ENCODE measurements at regions not wholly inside any gene's neighbourhood (a gene's known extent, or its start where the extent isn't known, plus 50 kb on each side); places are given as distances from the start of the nearest gene placed in this dataset.

- Histone ChIP-seq H3K4me1 (ENCODE audit: control insufficient read depth in 2 of 2, insufficient read depth in 1 of 2, low read depth in 1 of 2, low read length in 2 of 2) (no peaks in the 10 kb centered on the region), H3K4me2 (ENCODE audit: insufficient read depth, low read length, poor library complexity, severe bottlenecking) (no peak overlapping the region)
- DNase-seq (ENCODE audit: low spot score) = no peak
Observed at GRCh38 chr2:53051157-53051556, 716.4 kb upstream of the CHAC2 start.

GRCh38 chr2:53040536-53041229, 726.9 kb upstream of the CHAC2 start:
- Histone ChIP-seq H4K91ac (ENCODE audit: low read depth, low read length, poor library complexity) (no peak overlapping the region), H2BK120ac (ENCODE audit: low read depth, low read length) (no peak overlapping the region), H3K4me2 (ENCODE audit: insufficient read depth, low read length, poor library complexity, severe bottlenecking) (no peak overlapping the region), H3K27ac (replicated peaks; ENCODE audit: low read length) (no peak overlapping the region), H3K4me3 (ENCODE audit: low read length in 2 of 2) (no peak overlapping the region), H2AK5ac (ENCODE audit: low read depth, low read length) (no peak overlapping the region), H3K9me3 (replicated peaks in 1 of 2; ENCODE audit: control insufficient read depth in 2 of 2, insufficient read depth in 1 of 2, low read depth in 1 of 2, low read length in 2 of 2) (no peaks in the 10 kb centered on the region), H3K4me1 (ENCODE audit: control insufficient read depth in 2 of 2, insufficient read depth in 1 of 2, low read depth in 1 of 2, low read length in 2 of 2) (no peaks in the 10 kb centered on the region), H4K8ac (ENCODE audit: low read depth, low read length) (no peak overlapping the region), H3K27me3 (ENCODE audit: control insufficient read depth in 3 of 3, insufficient read depth in 3 of 3, low read depth in 1 of 3, low read length in 3 of 3) (no peaks in the 10 kb centered on the region), H2BK5ac (ENCODE audit: low read length) (no peak overlapping the region), H3K18ac (ENCODE audit: low read length) (no peak overlapping the region), H3K4ac (ENCODE audit: low read length) (no peak overlapping the region), H3K36me3 (replicated peaks in 1 of 2; ENCODE audit: control insufficient read depth in 2 of 2, insufficient read depth in 2 of 2, low read length in 2 of 2) (no peaks in the 10 kb centered on the region), H2BK15ac (ENCODE audit: low read length) (no peak overlapping the region), H3K14ac (ENCODE audit: low read length) (no peak overlapping the region), H3K9ac (ENCODE audit: low read depth, low read length, poor library complexity) (no peak overlapping the region), H3K23ac (ENCODE audit: low read depth, low read length, poor library complexity) (no peak overlapping the region), H2AFZ (ENCODE audit: low read length) (no peak overlapping the region), H3K79me1 (ENCODE audit: low read depth, low read length) (no peaks in the 10 kb centered on the region), H2BK12ac (ENCODE audit: low read length) (no peak overlapping the region)
- DNase-seq (ENCODE audit: low spot score) = no peak
- WGBS, 2 donors (ENCODE audit: extremely low coverage in 2 of 2, insufficient read length in 2 of 2, insufficient replicate concordance in 1 of 2) = no CpG with 5 or more reads among the region's 4 CpGs

More at GRCh38 chr2:53051157-53051556, 716.4 kb upstream of the CHAC2 start:
- H3K18ac ChIP-seq (ENCODE audit: low read length) = no peak overlapping the region
- H3K14ac ChIP-seq (ENCODE audit: low read length) = no peak overlapping the region
- H3K23ac ChIP-seq (ENCODE audit: low read depth, low read length, poor library complexity) = no peak overlapping the region
- no peak overlapping the region for H3K4me3 ChIP-seq (ENCODE audit: low read length in 2 of 2)
- H3K9ac ChIP-seq (ENCODE audit: low read depth, low read length, poor library complexity) = no peak overlapping the region
- no peaks in the 10 kb centered on the region for H3K36me3 ChIP-seq (replicated peaks in 1 of 2; ENCODE audit: control insufficient read depth in 2 of 2, insufficient read depth in 2 of 2, low read length in 2 of 2)
- no peak overlapping the region for H3K27ac ChIP-seq (replicated peaks; ENCODE audit: low read length)
- H2BK5ac ChIP-seq (ENCODE audit: low read length) = no peak overlapping the region
- no peaks in the 10 kb centered on the region for H3K27me3 ChIP-seq (ENCODE audit: control insufficient read depth in 3 of 3, insufficient read depth in 3 of 3, low read depth in 1 of 3, low read length in 3 of 3)
- no peak overlapping the region for H4K8ac ChIP-seq (ENCODE audit: low read depth, low read length)
- no peaks in the 10 kb centered on the region for H3K79me1 ChIP-seq (ENCODE audit: low read depth, low read length)
- H4K91ac ChIP-seq (ENCODE audit: low read depth, low read length, poor library complexity) = no peak overlapping the region
- H2BK12ac ChIP-seq (ENCODE audit: low read length) = no peak overlapping the region
- no peak overlapping the region for H2AFZ ChIP-seq (ENCODE audit: low read length)
- H3K4ac ChIP-seq (ENCODE audit: low read length) = no peak overlapping the region
- H3K9me3 ChIP-seq (replicated peaks in 1 of 2; ENCODE audit: control insufficient read depth in 2 of 2, insufficient read depth in 1 of 2, low read depth in 1 of 2, low read length in 2 of 2) = no peaks in the 10 kb centered on the region
- no peak overlapping the region for H2BK15ac ChIP-seq (ENCODE audit: low read length)
- H2BK120ac ChIP-seq (ENCODE audit: low read depth, low read length) = no peak overlapping the region
- H2AK5ac ChIP-seq (ENCODE audit: low read depth, low read length) = no peak overlapping the region

GRCh38 chr2:53036196-53036595, 731.4 kb upstream of the CHAC2 start:
- Histone ChIP-seq H3K4me3 (ENCODE audit: low read length in 2 of 2) (no peak overlapping the region), H3K27me3 (ENCODE audit: control insufficient read depth in 3 of 3, insufficient read depth in 3 of 3, low read depth in 1 of 3, low read length in 3 of 3) (no peaks in the 10 kb centered on the region)
- no CpG with 5 or more reads among the region's 1 CpG for WGBS, 2 donors (ENCODE audit: extremely low coverage in 2 of 2, insufficient read length in 2 of 2, insufficient replicate concordance in 1 of 2)

DNA sequence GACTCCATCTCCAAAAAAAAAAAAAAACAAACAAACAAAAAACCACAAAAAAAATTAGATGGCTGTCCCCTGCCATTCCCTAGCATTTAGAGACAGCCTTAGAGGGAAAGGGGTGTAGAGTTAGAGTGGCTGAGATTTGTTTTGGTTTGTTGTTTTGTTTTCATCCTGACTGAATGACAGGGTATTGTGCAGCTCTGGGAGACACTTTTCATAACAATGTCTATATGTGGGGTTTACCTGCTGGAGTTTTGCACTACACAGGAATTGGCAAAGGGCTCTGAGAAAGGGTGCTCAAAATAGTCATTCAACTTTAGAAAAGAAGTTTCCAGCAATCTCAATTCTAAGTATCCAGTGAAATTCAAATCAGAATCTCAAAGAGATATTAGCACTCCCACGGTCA, 732.5 kb upstream of the CHAC2 start:
- no peak for DNase-seq (ENCODE audit: low spot score)
- Histone ChIP-seq H3K23ac (ENCODE audit: low read depth, low read length, poor library complexity) (no peak overlapping the region), H2BK5ac (ENCODE audit: low read length) (no peak overlapping the region), H3K4me2 (ENCODE audit: insufficient read depth, low read length, poor library complexity, severe bottlenecking) (no peak overlapping the region), H2BK120ac (ENCODE audit: low read depth, low read length) (no peak overlapping the region), H3K4ac (ENCODE audit: low read length) (no peak overlapping the region), H3K36me3 (replicated peaks in 1 of 2; ENCODE audit: control insufficient read depth in 2 of 2, insufficient read depth in 2 of 2, low read length in 2 of 2) (no peaks in the 10 kb centered on the region), H3K27ac (replicated peaks; ENCODE audit: low read length) (no peak overlapping the region), H4K8ac (ENCODE audit: low read depth, low read length) (no peak overlapping the region), H3K4me3 (ENCODE audit: low read length in 2 of 2) (no peak overlapping the region), H2AFZ (ENCODE audit: low read length) (no peak overlapping the region), H3K79me1 (ENCODE audit: low read depth, low read length) (no peaks in the 10 kb centered on the region), H2BK15ac (ENCODE audit: low read length) (no peak overlapping the region), H2AK5ac (ENCODE audit: low read depth, low read length) (no peak overlapping the region), H3K27me3 (ENCODE audit: control insufficient read depth in 3 of 3, insufficient read depth in 3 of 3, low read depth in 1 of 3, low read length in 3 of 3) (no peaks in the 10 kb centered on the region), H3K14ac (ENCODE audit: low read length) (no peak overlapping the region), H3K18ac (ENCODE audit: low read length) (no peak overlapping the region), H3K9ac (ENCODE audit: low read depth, low read length, poor library complexity) (no peak overlapping the region), H2BK12ac (ENCODE audit: low read length) (no peak overlapping the region), H3K9me3 (replicated peaks in 1 of 2; ENCODE audit: control insufficient read depth in 2 of 2, insufficient read depth in 1 of 2, low read depth in 1 of 2, low read length in 2 of 2) (no peaks in the 10 kb centered on the region), H4K91ac (ENCODE audit: low read depth, low read length, poor library complexity) (no peak overlapping the region), H3K4me1 (ENCODE audit: control insufficient read depth in 2 of 2, insufficient read depth in 1 of 2, low read depth in 1 of 2, low read length in 2 of 2) (no peaks in the 10 kb centered on the region)
- no CpG with 5 or more reads among the region's 1 CpG for WGBS, 2 donors (ENCODE audit: extremely low coverage in 2 of 2, insufficient read length in 2 of 2, insufficient replicate concordance in 1 of 2)

More at GRCh38 chr2:53036196-53036595, 731.4 kb upstream of the CHAC2 start:
- Histone ChIP-seq H4K8ac (ENCODE audit: low read depth, low read length) (no peak overlapping the region), H2BK5ac (ENCODE audit: low read length) (no peak overlapping the region), H3K18ac (ENCODE audit: low read length) (no peak overlapping the region), H3K36me3 (replicated peaks in 1 of 2; ENCODE audit: control insufficient read depth in 2 of 2, insufficient read depth in 2 of 2, low read length in 2 of 2) (no peaks in the 10 kb centered on the region), H3K4me2 (ENCODE audit: insufficient read depth, low read length, poor library complexity, severe bottlenecking) (no peak overlapping the region), H2BK15ac (ENCODE audit: low read length) (no peak overlapping the region), H4K91ac (ENCODE audit: low read depth, low read length, poor library complexity) (no peak overlapping the region), H3K4me1 (ENCODE audit: control insufficient read depth in 2 of 2, insufficient read depth in 1 of 2, low read depth in 1 of 2, low read length in 2 of 2) (no peaks in the 10 kb centered on the region), H3K9me3 (replicated peaks in 1 of 2; ENCODE audit: control insufficient read depth in 2 of 2, insufficient read depth in 1 of 2, low read depth in 1 of 2, low read length in 2 of 2) (no peaks in the 10 kb centered on the region), H2BK120ac (ENCODE audit: low read depth, low read length) (no peak overlapping the region), H3K79me1 (ENCODE audit: low read depth, low read length) (no peaks in the 10 kb centered on the region), H2BK12ac (ENCODE audit: low read length) (no peak overlapping the region), H3K9ac (ENCODE audit: low read depth, low read length, poor library complexity) (no peak overlapping the region), H3K23ac (ENCODE audit: low read depth, low read length, poor library complexity) (no peak overlapping the region), H3K27ac (replicated peaks; ENCODE audit: low read length) (no peak overlapping the region), H2AK5ac (ENCODE audit: low read depth, low read length) (no peak overlapping the region), H3K14ac (ENCODE audit: low read length) (no peak overlapping the region), H3K4ac (ENCODE audit: low read length) (no peak overlapping the region), H2AFZ (ENCODE audit: low read length) (no peak overlapping the region)
- no peak for DNase-seq (ENCODE audit: low spot score)

All from neuronal stem cell (in vitro differentiated cells).